Nephron (organoid): ENCODE measurements at regions not wholly inside any gene's neighbourhood (a gene's known extent, or its start where the extent isn't known, plus 50 kb on each side); places are given as distances from the start of the nearest gene placed in this dataset.

Source experiments
- H3K27ac Mint-ChIP-seq, 3 experiments: 2 replicates each; pipeline ENCODE4 v1.8.0; 2020; ENCODE audit warnings: mixed read lengths in 3 of 3, mild to moderate bottlenecking in 2 of 3, moderate library complexity in 1 of 3
- H3K27me3 Mint-ChIP-seq: 2 replicates; pipeline ENCODE4 v1.8.0; 2021; ENCODE audit warnings: low read depth, mild to moderate bottlenecking, moderate library complexity, mixed read lengths
- H3K36me3 Mint-ChIP-seq: 2 replicates; pipeline ENCODE4 v1.8.0; 2020; ENCODE audit warnings: low read depth, mixed read lengths
- H3K4me1 Mint-ChIP-seq: 2 replicates; pipeline ENCODE4 v1.8.0; 2020; ENCODE audit warnings: mixed read lengths
- H3K4me3 Mint-ChIP-seq, 3 experiments: 2 replicates each; pipeline ENCODE4 v1.8.0; 2020; ENCODE audit warnings: mild to moderate bottlenecking in 3 of 3, mixed read lengths in 3 of 3, moderate library complexity in 2 of 3
- H3K9me3 Mint-ChIP-seq: 2 replicates; pipeline ENCODE4 v1.8.0; 2020; ENCODE audit warnings: mixed read lengths
- TF ChIP-seq, protein P1 (sequence below), 3 experiments: fragments of 200-600 bp; sonication (generic); IDR thresholded peaks; one replicate each; pipeline ENCODE4 v1.5.0; 2021; ENCODE audit warnings: antibody characterized with exemption in 3 of 3; ENCODE audit not compliant: unreplicated experiment in 3 of 3

DNA sequence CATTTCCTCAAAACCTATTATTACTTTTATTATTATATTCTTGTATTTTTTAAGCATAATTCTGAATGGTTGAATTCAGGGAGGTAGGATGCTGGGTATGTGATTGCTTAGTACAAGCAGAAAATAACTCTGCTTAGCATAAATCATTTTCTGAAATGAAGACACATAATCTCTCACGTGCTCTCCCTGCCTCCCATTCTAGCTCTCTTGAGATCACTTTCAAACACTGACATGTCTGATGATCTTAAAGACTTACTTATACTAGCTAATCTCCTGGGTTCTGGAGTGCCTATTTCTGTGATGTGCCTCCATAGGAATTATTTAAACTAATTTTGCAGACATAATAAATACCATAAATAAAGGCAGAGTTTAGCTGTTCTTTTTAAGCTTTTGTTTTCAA lies 1136.0 kb downstream of the SUCLG1 start:
- Mint-ChIP-seq H3K27ac (no peak overlapping the region), H3K36me3 (no peaks in the 10 kb centered on the region), H3K4me3 (no peak overlapping the region), H3K27me3 (no peaks in the 10 kb centered on the region), H3K9me3 (no peaks in the 10 kb centered on the region), H3K4me1 (no peaks in the 10 kb centered on the region)
- TF ChIP-seq, protein P1, sequence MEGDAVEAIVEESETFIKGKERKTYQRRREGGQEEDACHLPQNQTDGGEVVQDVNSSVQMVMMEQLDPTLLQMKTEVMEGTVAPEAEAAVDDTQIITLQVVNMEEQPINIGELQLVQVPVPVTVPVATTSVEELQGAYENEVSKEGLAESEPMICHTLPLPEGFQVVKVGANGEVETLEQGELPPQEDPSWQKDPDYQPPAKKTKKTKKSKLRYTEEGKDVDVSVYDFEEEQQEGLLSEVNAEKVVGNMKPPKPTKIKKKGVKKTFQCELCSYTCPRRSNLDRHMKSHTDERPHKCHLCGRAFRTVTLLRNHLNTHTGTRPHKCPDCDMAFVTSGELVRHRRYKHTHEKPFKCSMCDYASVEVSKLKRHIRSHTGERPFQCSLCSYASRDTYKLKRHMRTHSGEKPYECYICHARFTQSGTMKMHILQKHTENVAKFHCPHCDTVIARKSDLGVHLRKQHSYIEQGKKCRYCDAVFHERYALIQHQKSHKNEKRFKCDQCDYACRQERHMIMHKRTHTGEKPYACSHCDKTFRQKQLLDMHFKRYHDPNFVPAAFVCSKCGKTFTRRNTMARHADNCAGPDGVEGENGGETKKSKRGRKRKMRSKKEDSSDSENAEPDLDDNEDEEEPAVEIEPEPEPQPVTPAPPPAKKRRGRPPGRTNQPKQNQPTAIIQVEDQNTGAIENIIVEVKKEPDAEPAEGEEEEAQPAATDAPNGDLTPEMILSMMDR (IDR thresholded peaks at IDR 0.05; ENCODE audit: unreplicated experiment in 3 of 3): no peak

DNA sequence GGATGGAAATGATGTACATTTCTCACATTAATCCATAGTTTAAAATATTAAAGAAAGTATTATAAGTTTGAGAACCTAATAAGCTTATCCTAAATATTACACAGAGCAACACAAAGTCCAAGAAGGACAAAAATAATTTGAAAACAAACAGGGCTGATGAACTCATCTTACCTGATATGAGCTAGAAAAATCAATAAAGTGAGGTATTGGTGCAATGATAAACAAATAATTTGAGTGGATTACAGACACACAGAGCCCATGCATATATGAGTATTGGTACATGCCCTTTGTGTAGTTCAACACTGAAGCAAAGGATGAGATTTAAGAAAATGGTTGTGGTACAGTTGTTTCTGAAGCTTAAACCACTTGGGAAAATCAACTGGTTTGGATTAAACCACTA lies 1139.0 kb downstream of the SUCLG1 start:
- Mint-ChIP-seq H3K27me3 (no peaks in the 10 kb centered on the region), H3K9me3 (no peaks in the 10 kb centered on the region), H3K36me3 (no peaks in the 10 kb centered on the region), H3K4me3 (no peak overlapping the region), H3K27ac (no peak overlapping the region), H3K4me1 (no peaks in the 10 kb centered on the region)
- TF ChIP-seq, protein P1 (IDR thresholded peaks at IDR 0.05; ENCODE audit: unreplicated experiment in 3 of 3): no peak

DNA sequence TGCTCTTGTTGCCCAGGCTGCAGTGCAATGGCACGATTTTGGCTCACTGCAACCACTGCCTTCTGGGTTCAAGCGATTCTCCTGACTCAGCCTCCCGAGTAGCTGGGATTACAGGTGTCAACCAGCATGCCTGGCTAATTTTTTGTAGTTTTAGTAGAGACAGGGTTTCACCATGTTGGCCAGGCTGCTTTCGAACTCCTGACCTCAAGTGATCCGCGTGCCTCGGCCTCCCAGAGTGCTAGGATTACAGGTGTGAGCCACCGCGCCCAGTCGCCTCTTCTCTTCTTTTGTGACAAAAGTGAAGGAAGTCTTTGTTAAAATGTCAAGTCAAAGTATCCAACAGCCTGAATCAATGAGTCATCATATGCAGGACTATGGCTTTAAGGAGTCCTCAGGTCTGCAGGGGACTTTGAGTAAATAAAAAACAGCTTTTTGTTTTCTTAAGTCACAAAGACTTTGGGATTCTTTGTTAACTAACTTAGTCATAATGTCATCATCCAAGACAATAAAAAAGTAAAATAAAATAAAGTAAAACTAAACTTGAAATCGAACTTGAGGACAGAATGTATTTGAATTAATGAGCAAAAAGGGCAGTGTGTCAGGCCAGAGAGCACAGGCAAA lies 1153.2 kb downstream of the SUCLG1 start:
- no peak overlapping the region for H3K4me3 Mint-ChIP-seq
- H3K36me3 Mint-ChIP-seq: no peaks in the 10 kb centered on the region
- H3K27me3 Mint-ChIP-seq: no peaks in the 10 kb centered on the region
- TF ChIP-seq, protein P1 (IDR thresholded peaks at IDR 0.05; ENCODE audit: unreplicated experiment in 3 of 3): no peak
- H3K9me3 Mint-ChIP-seq: no peaks in the 10 kb centered on the region
- no peak overlapping the region for H3K27ac Mint-ChIP-seq
- no peaks in the 10 kb centered on the region for H3K4me1 Mint-ChIP-seq

DNA sequence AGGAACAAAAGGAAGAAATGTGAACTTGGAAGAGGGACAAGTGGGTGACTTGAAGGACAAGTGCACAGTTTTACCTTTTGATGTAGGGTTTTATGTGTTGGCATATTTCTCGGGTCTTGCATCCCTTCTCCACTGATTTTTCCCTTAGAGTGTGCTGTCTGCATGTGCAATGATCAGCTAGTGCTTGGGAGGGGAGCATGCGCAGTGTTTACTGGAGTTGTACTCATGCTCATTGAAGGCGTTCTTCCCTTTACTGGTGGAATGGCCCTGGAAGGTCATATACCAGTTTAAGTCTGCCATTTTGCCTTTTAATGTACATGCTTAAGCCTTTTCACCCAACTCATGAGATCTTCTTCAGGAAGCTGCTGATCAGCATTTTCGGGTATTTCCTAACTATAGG lies 1168.0 kb downstream of the SUCLG1 start:
- Mint-ChIP-seq H3K9me3 (peaks cover under 1% of the 10 kb centered on the region), H3K36me3 (no peaks in the 10 kb centered on the region), H3K4me1 (peaks cover 19% of the 10 kb centered on the region), H3K27ac (no peak overlapping the region), H3K4me3 (no peak overlapping the region), H3K27me3 (no peaks in the 10 kb centered on the region)
- TF ChIP-seq, protein P1 (IDR thresholded peaks at IDR 0.05; ENCODE audit: unreplicated experiment in 3 of 3): no peak

DNA sequence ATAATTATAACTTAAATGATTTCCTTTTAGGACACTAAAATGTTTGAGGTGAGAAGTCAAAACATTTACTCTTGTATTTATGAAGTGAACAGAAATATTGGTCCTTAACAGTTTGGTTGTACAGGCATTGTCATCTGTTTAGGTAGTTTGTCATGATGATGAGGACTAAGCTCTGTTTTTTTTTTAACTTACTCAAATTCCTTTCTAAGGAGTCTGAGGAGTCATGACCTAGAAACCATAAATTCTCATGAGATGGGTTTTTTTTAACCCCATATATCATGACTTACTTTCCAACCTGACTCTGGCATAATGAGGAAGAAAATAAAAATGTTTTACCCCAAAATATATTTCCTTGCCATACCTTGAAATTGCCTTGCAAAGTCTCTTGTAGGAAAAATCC lies 1176.2 kb downstream of the SUCLG1 start:
- Mint-ChIP-seq H3K9me3 (peaks cover 5% of the 10 kb centered on the region), H3K27me3 (no peaks in the 10 kb centered on the region), H3K36me3 (peaks cover 4% of the 10 kb centered on the region), H3K27ac (peak overlapping the region in 1 of 3 experiments; percentile 52), H3K4me1 (peaks cover 6% of the 10 kb centered on the region), H3K4me3 (no peak overlapping the region)
- TF ChIP-seq, protein P1 (IDR thresholded peaks at IDR 0.05; ENCODE audit: unreplicated experiment in 3 of 3): no peak

DNA sequence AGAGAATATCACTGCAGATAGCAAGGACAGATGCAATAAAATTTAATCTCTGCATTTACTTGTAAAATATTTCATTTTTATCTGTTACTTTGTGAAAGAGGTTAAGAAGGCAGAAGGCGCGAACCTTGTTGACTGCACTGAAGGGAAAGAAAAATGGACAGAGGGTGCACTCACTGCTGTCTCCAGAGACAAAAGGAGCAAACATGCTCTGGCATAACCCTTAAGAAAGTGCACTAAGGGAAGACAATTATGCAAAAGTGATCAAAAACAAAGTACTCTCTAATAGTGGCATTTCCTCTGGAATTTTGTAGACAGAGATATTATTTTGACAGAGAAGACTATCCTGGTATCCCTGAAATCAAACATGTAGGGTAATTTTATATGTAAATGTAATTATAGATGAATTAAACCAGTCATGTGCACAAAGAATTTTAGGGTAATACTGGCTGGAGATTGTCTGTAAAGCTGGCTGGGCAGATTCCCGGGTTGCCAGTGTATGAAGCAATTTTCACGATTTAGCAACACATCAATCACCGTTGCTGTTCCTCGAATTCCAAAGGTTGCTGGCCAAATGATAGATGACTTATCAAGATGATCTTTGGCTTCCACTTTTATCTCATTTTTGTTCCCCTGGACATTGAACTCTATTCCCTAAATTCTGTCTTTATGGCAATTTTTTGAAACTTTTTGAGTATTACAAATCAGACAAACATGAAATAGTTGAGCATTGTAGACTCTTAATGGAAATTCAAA lies 1176.9 kb downstream of the SUCLG1 start:
- Mint-ChIP-seq H3K27me3 (no peaks in the 10 kb centered on the region), H3K4me1 (no peaks in the 10 kb centered on the region), H3K9me3 (peaks cover 5% of the 10 kb centered on the region), H3K36me3 (peaks cover 4% of the 10 kb centered on the region), H3K4me3 (no peak overlapping the region), H3K27ac (peak overlapping the region in 1 of 3 experiments; percentile 16)
- TF ChIP-seq, protein P1 (IDR thresholded peaks at IDR 0.05; ENCODE audit: unreplicated experiment in 3 of 3): no peak
